ENCODE measurements at regions not wholly inside any gene's neighbourhood (a gene's known extent, or its start where the extent isn't known, plus 50 kb on each side); places are given as distances from the start of the nearest gene placed in this dataset.

- no peak for TF ChIP-seq CEBPZ (IDR thresholded peaks at IDR 0.05; ENCODE audit: low read depth, low read length)
- TF ChIP-seq E4F1 (IDR thresholded peaks at IDR 0.05; ENCODE audit: borderline replicate concordance, partially characterized antibody): no peak
- no peak for TF ChIP-seq ZNF207 (IDR thresholded peaks at IDR 0.05; ENCODE audit: borderline replicate concordance)
- no peak for TF ChIP-seq POU2F2 (IDR thresholded peaks at IDR 0.05; ENCODE audit: borderline replicate concordance, low read depth, low read length)
- no peak for TF ChIP-seq RCOR1 (conservative IDR thresholded peaks at IDR 0.05; ENCODE audit: low read depth, low read length)
These were observed 475.3 kb upstream of the JARID2 start (continued) for GRCh38 chr6:14770572-14770971.

- ATAC-seq (no peak), FAIRE-seq (no peak), DNase-seq (ENCODE audit: low read depth, low spot score) (no peak)
- no peak overlapping the region for H3K27ac ChIP-seq (ENCODE audit: control insufficient read depth, insufficient read depth)
- H3K79me2 ChIP-seq (ENCODE audit: control insufficient read depth, insufficient read depth, low read length): no peaks in the 10 kb centered on the region
- H3K36me3 ChIP-seq (ENCODE audit: control insufficient read depth in 2 of 2, insufficient read depth in 2 of 2, low read length in 1 of 2): no peaks in the 10 kb centered on the region
- H3K4me3 ChIP-seq: no peak overlapping the region
- ChIA-PET SMC1A (ENCODE audit: uncharacterized antibody, unreplicated experiment) (interaction anchor here (0.5 kb wide), 1 partner anchor 273 kb away, joined by 3 read pairs; no protein-coding TSS in a partner anchor), RAD21 (ENCODE audit: unreplicated experiment) (no interaction called here), POLR2A (no interaction called here), CTCF (no interaction called here)
- intact Hi-C loops (cut with micrococcal nuclease; ENCODE audit: unreplicated experiment): no loop called here
- H3K27me3 ChIP-seq (replicated peaks in 1 of 2; ENCODE audit: control insufficient read depth in 2 of 2, insufficient read depth in 2 of 2, low read length in 1 of 2): no peaks in the 10 kb centered on the region
- H4K20me1 ChIP-seq (ENCODE audit: control insufficient read depth, insufficient read depth): no peaks in the 10 kb centered on the region
- no peak overlapping the region for H2AFZ ChIP-seq (ENCODE audit: control insufficient read depth, low read depth, low read length)
- in situ Hi-C loops (cut with MboI): no loop called here
- no peaks in the 10 kb centered on the region for H3K9me3 ChIP-seq (replicated peaks; ENCODE audit: control insufficient read depth, insufficient read depth, low read length)
- H3K4me2 ChIP-seq (ENCODE audit: control insufficient read depth, insufficient read depth): no peak overlapping the region
- H3K4me1 ChIP-seq (ENCODE audit: control insufficient read depth, insufficient read depth, low read length): no peaks in the 10 kb centered on the region
- no TSS peak for BruUV-seq (replicated peaks)
- TF ChIP-seq EGR1 (IDR thresholded peaks at IDR 0.05; ENCODE audit: borderline replicate concordance in 1 of 2, low read depth in 2 of 2, low read length in 2 of 2): no peak
- no peak for TF ChIP-seq SRF (IDR thresholded peaks at IDR 0.05; ENCODE audit: low read depth in 2 of 2, low read length in 2 of 2)
- no peak overlapping the region for H3K9ac ChIP-seq (ENCODE audit: control insufficient read depth, insufficient read depth, low read length)
- WGBS (ENCODE audit: insufficient coverage, insufficient replicate concordance, low lambda C conversion rate, missing lambda C conversion rate): 65% methylated on average over 3 of the region's 3 CpGs
These were observed 474.9 kb upstream of the JARID2 start for GRCh38 chr6:14771016-14771415.

Measured in GM12878 (cell line).